ENCODE measurements at regions not wholly inside any gene's neighbourhood (a gene's known extent, or its start where the extent isn't known, plus 50 kb on each side); places are given as distances from the start of the nearest gene placed in this dataset.

DNA sequence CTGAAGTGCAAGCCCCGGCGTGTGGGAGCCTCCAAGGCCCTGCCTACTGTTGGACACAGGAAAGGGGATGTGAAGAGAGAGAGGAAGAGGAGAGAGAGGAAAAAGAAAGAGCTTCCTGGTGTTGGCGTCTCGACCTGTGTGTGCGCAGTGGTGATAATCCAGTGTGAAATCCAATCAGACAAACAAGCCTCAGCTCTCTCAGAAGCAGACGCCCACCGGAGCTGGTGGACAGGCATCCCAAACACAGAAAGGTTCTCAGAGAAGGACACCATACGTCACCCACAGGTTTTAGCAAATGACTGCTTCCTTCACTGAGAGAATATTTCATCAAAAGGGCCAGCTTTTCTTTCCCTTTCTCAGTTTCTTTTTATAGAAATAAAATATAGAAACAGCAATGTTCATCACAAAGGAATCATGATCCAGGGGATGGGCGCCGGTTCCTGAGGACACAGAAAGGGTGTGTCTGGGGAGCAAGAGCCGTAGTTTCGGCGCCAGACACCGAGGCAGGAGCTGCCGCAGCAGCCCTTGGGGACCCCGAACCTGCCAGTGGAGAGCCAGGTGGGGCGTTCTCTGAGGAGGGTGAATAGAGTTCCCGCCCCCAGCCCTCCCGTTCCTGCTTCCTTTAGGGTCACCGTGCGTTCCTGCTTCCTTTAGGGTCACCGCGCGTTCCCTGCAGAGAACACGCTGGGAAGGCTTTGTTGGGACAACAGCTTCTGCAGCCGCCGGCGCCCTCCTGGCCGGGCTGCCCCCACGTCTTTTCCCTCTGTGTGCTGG lies 145.8 kb upstream of the SOX1 start:
- no peak for DNase-seq (ENCODE audit: low read depth in 1 of 2, low spot score in 2 of 2)
- no peak overlapping the region for H2AFZ ChIP-seq (ENCODE audit: low read length)
- no peak overlapping the region for H3K4me2 ChIP-seq (ENCODE audit: insufficient read depth in 1 of 2, low read depth in 2 of 2, low read length in 2 of 2)
- H3K79me1 ChIP-seq (ENCODE audit: low read depth, low read length), result no peaks in the 10 kb centered on the region
- H3K9me3 ChIP-seq (ENCODE audit: insufficient read depth in 2 of 2, low read depth in 1 of 2, low read length in 1 of 2), result no peaks in the 10 kb centered on the region
- H4K20me1 ChIP-seq (replicated peaks in 1 of 2; ENCODE audit: control insufficient read depth in 1 of 2, insufficient read depth in 2 of 2, low read length in 2 of 2), result no peaks in the 10 kb centered on the region
- H2BK5ac ChIP-seq (ENCODE audit: low read depth, low read length), result no peak overlapping the region
- no peak overlapping the region for H3K4ac ChIP-seq (replicated peaks; ENCODE audit: insufficient read length, low read depth, low read length)
- no peak overlapping the region for H2BK15ac ChIP-seq (ENCODE audit: low read length)
- WGBS, 2 experiments (ENCODE audit: extremely low coverage in 1 of 2, insufficient coverage in 1 of 2, insufficient read length in 1 of 2, insufficient replicate concordance in 2 of 2, low coverage in 1 of 2, low lambda C conversion rate in 2 of 2, missing lambda C conversion rate in 1 of 2), result 89% methylated on average over 22 of the region's 30 CpGs; no CpG with 5 or more reads in 1 of the 2 experiments
- H3K36me3 ChIP-seq (ENCODE audit: control insufficient read depth in 2 of 4, insufficient read depth in 4 of 4, low read length in 3 of 4), result no peaks in the 10 kb centered on the region
- no peaks in the 10 kb centered on the region for H3K27me3 ChIP-seq (replicated peaks in 1 of 4; ENCODE audit: control insufficient read depth in 3 of 4, extremely low read depth in 1 of 4, insufficient read depth in 3 of 4, low read length in 3 of 4)
- no peak for FAIRE-seq
- H4K8ac ChIP-seq (ENCODE audit: extremely low read depth, insufficient read depth, low read length), result no peak overlapping the region
- no peak overlapping the region for H2BK12ac ChIP-seq (ENCODE audit: low read depth, low read length)
- H2AK5ac ChIP-seq (ENCODE audit: low read depth, low read length), result no peak overlapping the region
- H3K14ac ChIP-seq (ENCODE audit: insufficient read length), result no peak overlapping the region
- H3K23me2 ChIP-seq (ENCODE audit: low read depth, low read length), result no peaks in the 10 kb centered on the region
- no peak overlapping the region; the same call in 1 of the 2 replicates for H3K18ac ChIP-seq (ENCODE audit: extremely low read depth, low read length)
- peaks cover 0 to 6% (median 2%) of the 10 kb centered on the region in 4 experiments; a peak in 3 of 7 replicates for H3K4me1 ChIP-seq (replicated peaks in 1 of 4; ENCODE audit: control insufficient read depth in 3 of 4, insufficient read depth in 4 of 4, low read length in 3 of 4)
- ChIA-PET CTCF (ENCODE audit: partially characterized antibody) (interaction anchor here (0.6 kb wide), 1 partner anchor 43 kb away, joined by 3 read pairs; no protein-coding TSS in a partner anchor), POLR2A (ENCODE audit: partially characterized antibody) (no interaction called here)
- H3K4me3 ChIP-seq (ENCODE audit: extremely low read depth in 1 of 4, insufficient read depth in 2 of 4, low read depth in 3 of 4, low read length in 4 of 4), result no peak overlapping the region
- no peak overlapping the region for H2BK20ac ChIP-seq (ENCODE audit: low read length)
- no peak overlapping the region for H3K56ac ChIP-seq (replicated peaks; ENCODE audit: insufficient read length, low read depth, low read length)
- no peak overlapping the region for H4K91ac ChIP-seq (replicated peaks; ENCODE audit: insufficient read length, low read length)
- no peak overlapping the region for H2BK120ac ChIP-seq (replicated peaks; ENCODE audit: low read depth, low read length)
- H4K5ac ChIP-seq (ENCODE audit: insufficient read length, low read depth, low read length), result no peak overlapping the region
- H3K23ac ChIP-seq (ENCODE audit: insufficient read length), result no peak overlapping the region
- H3K27ac ChIP-seq (ENCODE audit: low read depth, low read length), result no peak overlapping the region
- H3K9ac ChIP-seq (replicated peaks in 1 of 4; ENCODE audit: extremely low read depth in 1 of 4, low read depth in 3 of 4, low read length in 3 of 4), result no peak overlapping the region
- no peaks in the 10 kb centered on the region for H3K79me2 ChIP-seq (ENCODE audit: control insufficient read depth in 1 of 2, insufficient read depth in 2 of 2, low read length in 2 of 2)
- TF ChIP-seq SRF (IDR thresholded peaks at IDR 0.05; ENCODE audit: low read depth, low read length) (no peak), GABPA (IDR thresholded peaks at IDR 0.05; ENCODE audit: borderline replicate concordance, insufficient read depth, low read length) (no peak)
